GM12872 (cell line): ENCODE measurements at regions not wholly inside any gene's neighbourhood (a gene's known extent, or its start where the extent isn't known, plus 50 kb on each side); places are given as distances from the start of the nearest gene placed in this dataset.

Experiments used
- TF ChIP-seq, protein P1 (sequence below): IDR thresholded peaks from 3 replicates; pipeline ENCODE4 v1.5.1; 2011; ENCODE audit warnings: low read depth, mild to moderate bottlenecking, low read length, moderate library complexity; ENCODE audit not compliant: insufficient read depth

DNA sequence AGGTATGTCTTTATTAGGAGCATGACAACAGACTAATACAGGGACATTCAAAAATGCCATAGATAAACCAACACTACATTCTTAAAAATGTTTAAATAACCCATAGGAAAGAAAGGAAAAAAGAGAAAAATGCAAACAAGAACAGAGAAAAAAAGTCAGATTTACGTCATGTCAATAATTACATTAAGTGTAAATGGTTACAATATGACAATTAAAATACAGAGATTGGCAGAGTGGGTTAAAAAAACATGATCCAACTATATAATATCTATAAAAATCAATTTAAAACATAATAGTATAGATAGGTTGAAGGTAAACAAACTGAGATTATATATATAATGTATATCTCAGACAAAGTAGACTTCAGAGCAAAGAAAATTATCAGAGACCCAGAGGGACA, 255.8 kb downstream of the ANAPC1 start:
- TF ChIP-seq, protein P1, sequence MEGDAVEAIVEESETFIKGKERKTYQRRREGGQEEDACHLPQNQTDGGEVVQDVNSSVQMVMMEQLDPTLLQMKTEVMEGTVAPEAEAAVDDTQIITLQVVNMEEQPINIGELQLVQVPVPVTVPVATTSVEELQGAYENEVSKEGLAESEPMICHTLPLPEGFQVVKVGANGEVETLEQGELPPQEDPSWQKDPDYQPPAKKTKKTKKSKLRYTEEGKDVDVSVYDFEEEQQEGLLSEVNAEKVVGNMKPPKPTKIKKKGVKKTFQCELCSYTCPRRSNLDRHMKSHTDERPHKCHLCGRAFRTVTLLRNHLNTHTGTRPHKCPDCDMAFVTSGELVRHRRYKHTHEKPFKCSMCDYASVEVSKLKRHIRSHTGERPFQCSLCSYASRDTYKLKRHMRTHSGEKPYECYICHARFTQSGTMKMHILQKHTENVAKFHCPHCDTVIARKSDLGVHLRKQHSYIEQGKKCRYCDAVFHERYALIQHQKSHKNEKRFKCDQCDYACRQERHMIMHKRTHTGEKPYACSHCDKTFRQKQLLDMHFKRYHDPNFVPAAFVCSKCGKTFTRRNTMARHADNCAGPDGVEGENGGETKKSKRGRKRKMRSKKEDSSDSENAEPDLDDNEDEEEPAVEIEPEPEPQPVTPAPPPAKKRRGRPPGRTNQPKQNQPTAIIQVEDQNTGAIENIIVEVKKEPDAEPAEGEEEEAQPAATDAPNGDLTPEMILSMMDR = no peak

GRCh38 chr2:111629983-111630382, 254.0 kb downstream of the ANAPC1 start:
- TF ChIP-seq, protein P1 = no peak

GRCh38 chr2:111632661-111633060, 251.3 kb downstream of the ANAPC1 start:
- TF ChIP-seq, protein P1 = no peak

GRCh38 chr2:111633189-111633588, 250.8 kb downstream of the ANAPC1 start:
- TF ChIP-seq, protein P1 = no peak

DNA sequence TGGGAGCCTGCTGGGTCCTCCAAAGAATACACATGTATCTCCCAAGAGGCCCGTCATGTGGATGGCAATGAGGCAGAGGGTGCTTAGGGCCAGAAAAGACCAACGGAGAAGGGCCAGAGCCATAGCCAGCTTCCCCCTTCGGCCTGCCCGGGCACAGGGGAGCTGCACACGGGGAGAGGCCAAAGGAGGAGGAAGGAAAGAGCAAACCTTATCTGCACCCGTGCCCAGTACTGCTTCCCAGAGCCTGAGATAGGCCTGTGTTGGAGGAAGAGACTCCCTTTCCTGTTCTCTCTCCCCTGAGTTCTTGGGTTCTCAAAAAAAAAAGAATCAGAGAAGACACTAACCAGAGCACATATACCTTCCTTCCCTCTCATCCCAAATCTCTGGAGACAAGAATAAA, 250.3 kb downstream of the ANAPC1 start:
- TF ChIP-seq, protein P1 = no peak

GRCh38 chr2:111634050-111634794, 249.8 kb downstream of the ANAPC1 start:
- TF ChIP-seq, protein P1 = no peak

GRCh38 chr2:111634995-111635538, 248.9 kb downstream of the ANAPC1 start:
- TF ChIP-seq, protein P1 = no peak
